ENCODE measurements at regions not wholly inside any gene's neighbourhood (a gene's known extent, or its start where the extent isn't known, plus 50 kb on each side); places are given as distances from the start of the nearest gene placed in this dataset.

DNA sequence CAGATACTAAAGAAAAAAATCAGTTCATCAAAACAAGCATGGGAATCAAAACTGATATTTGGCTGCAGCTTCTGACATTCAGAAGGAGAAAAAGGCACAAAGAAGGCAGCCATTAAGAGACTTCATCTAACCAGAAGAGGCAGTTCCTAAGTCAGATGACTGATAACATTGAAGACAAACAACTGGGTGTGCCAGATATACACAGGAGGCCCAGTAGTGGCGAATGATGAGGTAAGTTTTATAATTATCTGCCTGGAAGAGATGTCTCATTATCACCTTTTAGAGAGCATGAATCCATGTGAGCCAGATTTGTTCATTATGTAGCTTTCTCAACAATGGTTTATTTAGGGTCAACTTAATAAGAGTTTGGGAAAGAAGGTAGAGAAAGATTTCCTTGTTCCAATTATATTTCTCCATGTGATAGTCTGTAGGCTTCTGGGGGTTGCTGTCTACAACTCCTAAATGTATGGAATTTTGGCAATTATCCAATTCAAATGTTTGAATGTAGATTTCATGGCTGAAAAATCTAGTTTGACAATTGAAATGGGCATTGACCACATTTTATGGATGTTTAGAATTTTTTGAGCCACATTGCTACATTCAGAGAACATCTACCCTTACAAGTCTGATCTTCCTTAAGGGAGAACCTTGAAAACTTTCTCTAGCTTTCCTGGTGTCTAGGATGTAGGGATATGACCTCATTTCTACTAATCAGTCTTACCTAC is 50.4 kb upstream of the RASGRF1 start:
- TF ChIP-seq, protein P1, sequence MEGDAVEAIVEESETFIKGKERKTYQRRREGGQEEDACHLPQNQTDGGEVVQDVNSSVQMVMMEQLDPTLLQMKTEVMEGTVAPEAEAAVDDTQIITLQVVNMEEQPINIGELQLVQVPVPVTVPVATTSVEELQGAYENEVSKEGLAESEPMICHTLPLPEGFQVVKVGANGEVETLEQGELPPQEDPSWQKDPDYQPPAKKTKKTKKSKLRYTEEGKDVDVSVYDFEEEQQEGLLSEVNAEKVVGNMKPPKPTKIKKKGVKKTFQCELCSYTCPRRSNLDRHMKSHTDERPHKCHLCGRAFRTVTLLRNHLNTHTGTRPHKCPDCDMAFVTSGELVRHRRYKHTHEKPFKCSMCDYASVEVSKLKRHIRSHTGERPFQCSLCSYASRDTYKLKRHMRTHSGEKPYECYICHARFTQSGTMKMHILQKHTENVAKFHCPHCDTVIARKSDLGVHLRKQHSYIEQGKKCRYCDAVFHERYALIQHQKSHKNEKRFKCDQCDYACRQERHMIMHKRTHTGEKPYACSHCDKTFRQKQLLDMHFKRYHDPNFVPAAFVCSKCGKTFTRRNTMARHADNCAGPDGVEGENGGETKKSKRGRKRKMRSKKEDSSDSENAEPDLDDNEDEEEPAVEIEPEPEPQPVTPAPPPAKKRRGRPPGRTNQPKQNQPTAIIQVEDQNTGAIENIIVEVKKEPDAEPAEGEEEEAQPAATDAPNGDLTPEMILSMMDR (IDR thresholded peaks at IDR 0.05) = no peak
- no peak overlapping the region for H3K4me3 ChIP-seq
- H3K27ac ChIP-seq = no peak overlapping the region
- no peak for DNase-seq (ENCODE audit: low spot score)

All from coronary artery (tissue), 2 donors.